CD4-positive, alpha-beta T cell treated with Interleukin-4 for 1 hour (primary cell): ENCODE measurements at regions not wholly inside any gene's neighbourhood (a gene's known extent, or its start where the extent isn't known, plus 50 kb on each side); places are given as distances from the start of the nearest gene placed in this dataset.
A peak's percentile ranks its signal among the peaks of the same experiment; 100 is the strongest.
"Not testable (repeated sequence)": the region's sequence is repeated elsewhere in the genome, so short reads cannot be mapped to it uniquely, and the experiment has no call there.

Experiments
- DNase-seq, 2 donors: peaks; one replicate each; pipeline ENCODE4 v3.0.0-alpha.2; 2020 to 2022

GRCh38 chr12:131443019-131444000 is 267.6 kb upstream of the SFSWAP start:
- no peak for DNase-seq

GRCh38 chr12:131444220-131445164 is 266.4 kb upstream of the SFSWAP start:
- DNase-seq: no peak

DNA sequence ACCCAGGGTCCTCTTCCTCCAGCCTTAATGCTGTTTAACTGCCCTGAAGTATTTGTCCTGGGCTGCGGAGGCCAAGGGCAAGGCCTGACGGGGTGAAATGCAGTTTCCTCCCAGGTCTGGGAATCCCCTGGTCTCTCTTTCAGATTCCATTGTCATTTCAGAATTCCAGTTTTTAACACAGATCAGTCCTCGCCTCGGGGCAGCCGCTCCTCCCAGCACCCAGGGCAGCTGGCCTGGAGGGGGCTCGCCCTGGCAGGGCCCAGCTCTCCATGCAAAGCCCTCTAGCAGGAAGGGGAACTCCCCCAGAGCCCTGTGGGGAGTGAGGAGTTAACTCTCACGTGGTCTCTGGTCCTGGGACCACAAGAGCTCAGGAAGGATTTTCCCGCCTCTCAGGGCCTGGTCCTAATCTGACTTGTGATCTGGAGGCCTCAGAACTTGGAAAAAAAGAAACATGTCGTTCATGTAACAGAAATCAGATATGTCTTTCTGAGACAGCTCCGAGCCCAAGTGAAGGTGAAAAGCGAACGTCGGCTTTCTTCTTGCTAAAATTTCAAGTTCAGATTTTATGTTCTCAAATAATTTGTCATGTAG is 265.6 kb upstream of the SFSWAP start:
- DNase-seq: no peak

DNA sequence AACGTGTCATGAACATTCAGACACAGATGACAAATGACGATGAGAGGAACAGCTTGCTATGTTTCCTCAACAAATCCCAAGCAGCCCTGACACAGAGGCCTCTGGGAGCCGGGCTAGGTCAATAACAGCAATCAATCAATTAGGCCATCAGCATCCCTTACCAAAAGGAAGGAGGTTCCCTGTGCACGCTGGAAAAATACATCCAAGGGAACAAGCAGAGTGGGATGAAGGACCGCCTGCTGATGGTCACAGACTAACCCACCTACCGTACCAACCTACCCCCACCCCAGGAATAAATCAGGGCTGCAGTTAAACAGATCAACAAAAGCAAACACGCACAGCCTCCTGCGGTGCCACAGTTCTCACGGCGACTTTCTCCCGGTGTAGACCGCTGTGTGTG is 265.1 kb upstream of the SFSWAP start:
- no peak for DNase-seq

GRCh38 chr12:131447636-131448035 is 263.3 kb upstream of the SFSWAP start:
- DNase-seq: not testable (repeated sequence)

DNA sequence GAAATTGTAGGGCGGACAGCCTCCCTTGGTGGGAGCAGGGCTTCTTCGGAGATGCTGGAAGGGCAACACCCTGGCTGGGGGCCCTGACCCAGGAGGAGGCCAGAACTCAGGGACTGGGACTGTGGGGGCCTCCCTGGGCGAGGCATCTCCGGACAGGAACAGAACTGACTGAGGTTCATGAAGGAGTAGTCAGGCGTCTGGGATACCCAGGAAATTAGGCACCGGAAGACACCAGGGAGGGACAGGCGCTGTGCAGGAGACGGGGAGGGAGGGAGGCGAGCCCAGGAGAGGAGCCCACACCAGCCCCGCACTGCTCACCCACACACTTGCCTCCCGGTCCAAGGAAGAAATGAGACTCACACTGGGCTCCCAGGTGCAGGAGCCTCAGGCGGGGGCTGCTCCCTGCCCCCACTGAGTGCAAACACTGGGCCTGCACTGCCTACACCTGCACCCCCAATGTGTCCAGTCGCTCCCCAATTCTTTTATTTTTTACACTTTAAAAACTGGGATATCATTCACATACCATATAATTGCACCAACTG is 262.6 kb upstream of the SFSWAP start:
- no peak for DNase-seq

DNA sequence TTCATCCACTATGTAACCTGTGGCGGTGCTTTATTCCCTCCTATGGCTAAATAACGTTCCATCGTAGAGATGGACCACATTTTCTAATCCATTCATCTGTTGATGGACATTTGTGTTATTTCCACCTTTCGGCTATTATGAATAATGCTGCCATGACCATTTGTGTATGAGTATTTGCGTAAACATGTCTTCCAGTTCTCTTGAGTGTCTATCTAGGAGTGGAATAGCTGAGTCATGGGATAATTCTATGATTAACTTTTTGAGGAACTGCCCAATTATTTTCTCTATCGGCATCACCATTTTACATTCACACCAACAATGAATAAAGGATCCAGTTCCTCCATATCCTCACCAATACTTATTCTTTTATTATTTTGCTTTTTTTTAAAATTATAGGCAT is 261.9 kb upstream of the SFSWAP start:
- no peak for DNase-seq

GRCh38 chr12:131452444-131452860 is 258.4 kb upstream of the SFSWAP start:
- DNase-seq: peak in 1 of 2 donors; percentile 10

- DNase-seq: no peak
Observed at GRCh38 chr12:131454418-131455217, 256.3 kb upstream of the SFSWAP start.

- no peak for DNase-seq
Observed at GRCh38 chr12:131455218-131455506, 255.7 kb upstream of the SFSWAP start.

- no peak for DNase-seq
Observed at GRCh38 chr12:131455581-131456110, 255.2 kb upstream of the SFSWAP start.

DNA sequence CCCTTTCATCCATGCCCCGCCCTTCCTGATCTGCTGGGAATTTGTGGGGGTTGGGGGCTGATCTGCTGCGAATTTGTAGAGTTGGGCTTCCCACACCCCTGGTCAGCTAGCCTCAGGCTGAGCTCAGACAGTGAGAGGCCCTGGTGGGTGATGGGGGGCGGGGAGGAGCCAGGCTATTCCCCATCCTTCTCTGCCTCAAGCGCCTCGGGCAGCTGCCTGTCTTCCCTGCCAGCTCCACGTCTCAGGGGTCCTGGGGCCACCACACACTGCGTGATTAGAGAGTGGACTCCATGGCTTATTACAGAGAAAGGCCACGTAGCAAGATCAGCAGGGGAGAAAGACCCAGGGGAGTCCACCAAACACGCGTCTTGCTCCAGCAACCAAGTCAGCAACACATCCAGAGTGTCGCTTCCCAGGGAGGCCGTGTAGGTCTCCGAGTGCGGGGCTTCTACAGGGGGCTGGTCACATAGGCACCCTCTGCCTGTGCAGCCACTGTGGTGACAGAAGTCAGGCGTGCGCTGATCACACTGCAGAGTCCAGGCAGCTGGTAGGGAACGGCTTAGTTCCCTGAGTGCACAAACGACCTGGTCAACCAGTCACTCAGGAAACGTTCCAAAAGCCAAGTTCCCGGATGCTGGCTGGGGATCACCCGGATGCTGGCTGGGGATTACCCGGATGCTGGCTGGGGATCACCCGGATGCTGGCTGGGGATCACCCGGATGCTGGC is 254.4 kb upstream of the SFSWAP start:
- no peak for DNase-seq

DNA sequence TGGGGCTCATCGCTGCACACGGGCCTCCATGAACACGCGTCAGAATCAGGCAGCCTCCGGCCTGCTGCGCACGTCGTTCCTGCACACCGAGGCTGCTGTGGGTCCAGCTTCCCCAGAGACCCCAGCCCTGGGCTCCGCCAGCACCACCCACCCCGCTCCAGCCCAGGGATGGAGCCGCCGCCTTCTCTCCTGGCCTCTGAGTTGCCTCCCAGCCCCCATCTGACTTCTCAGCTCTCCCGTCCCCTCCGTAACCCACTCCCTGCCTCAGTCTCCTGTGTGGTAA is 253.9 kb upstream of the SFSWAP start:
- no peak for DNase-seq

- DNase-seq: no peak
Observed at GRCh38 chr12:131457331-131458047, 253.4 kb upstream of the SFSWAP start.

DNA sequence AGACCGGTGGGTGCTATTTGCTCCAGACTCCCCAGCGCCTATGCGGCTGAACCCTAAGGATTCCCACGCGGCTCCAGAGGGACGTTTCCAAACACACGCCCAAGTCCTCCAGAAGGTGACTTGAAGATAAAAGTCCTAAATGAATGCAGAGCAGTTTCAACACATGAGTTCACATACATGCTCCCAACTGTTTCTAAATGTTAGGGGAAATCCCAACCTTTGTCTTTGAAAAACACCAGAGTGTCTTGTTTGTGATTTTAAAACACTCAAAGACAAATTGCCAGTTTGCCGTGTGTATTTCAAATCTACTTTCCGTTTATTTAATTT is 252.9 kb upstream of the SFSWAP start:
- DNase-seq: no peak

- no peak for DNase-seq
Observed at GRCh38 chr12:131458931-131459772, 251.7 kb upstream of the SFSWAP start.

DNA sequence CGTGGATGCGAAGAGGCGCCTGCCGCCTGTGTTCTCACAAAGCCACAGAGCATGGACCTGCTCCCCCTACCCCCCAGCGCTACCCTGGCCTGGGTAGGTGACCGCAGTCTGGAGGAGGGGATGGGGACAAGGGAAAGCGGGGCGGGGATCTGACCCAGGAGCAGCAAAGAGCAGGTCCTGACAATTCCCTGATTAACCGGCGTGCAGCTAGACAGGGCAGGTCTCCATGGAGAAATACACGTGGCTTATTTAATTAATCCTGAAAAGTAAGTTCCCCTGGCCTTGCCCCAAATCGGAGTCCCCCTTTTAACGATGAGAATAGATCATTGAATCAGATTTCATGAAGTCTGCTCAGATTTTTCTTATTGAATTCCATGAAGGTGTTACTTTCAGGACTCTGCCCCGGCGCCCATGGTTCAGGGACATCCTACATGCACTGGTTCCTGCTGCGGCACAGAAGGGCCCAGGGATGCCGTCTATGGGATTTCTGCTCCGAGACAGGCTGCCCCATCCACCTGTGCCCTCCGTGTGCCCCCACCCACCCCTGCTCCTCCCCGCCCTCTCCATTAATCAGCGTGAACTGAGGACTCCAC is 251.0 kb upstream of the SFSWAP start:
- no peak for DNase-seq

- DNase-seq: no peak
Observed at GRCh38 chr12:131460520-131460919, 250.4 kb upstream of the SFSWAP start.

DNA sequence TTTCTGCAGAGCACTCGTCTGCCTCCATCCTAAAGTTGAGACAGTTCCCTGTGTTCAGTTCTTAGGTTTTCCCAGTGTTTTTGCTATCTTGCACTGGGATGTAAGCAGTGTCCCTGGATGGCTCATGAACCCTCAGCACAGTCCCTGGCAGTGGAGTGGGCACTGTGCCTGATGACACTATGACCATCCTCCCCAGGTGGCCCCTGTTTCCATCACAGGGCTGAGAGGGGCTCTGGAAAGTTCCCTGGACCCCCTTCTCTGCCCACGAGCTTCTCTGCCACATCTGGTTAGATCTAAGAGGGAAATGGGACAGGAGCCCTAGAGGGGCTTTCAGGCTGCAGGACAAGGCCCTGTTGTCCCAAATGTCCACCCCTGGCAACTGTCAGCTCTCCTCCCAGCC is 249.8 kb upstream of the SFSWAP start:
- DNase-seq: no peak

DNA sequence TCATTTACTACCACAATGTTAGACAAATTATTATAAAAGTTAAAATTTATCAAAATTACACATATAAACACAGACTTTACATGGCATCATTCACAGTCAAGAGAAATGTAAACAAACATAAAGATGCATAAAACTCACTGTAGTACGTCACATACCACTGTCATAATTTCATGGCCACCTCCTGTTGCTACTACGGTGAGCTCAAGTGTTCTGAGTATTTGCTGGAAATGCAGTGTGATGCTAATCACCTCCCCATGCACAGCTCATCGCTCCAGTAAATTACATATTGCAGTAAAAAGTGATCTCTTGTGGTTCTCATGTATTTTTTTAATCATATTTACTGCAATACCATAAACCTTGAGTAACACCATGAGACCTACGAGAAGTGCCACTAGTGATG is 247.7 kb upstream of the SFSWAP start:
- DNase-seq: no peak
